NCI-H2227 (cell line): ENCODE measurements at regions not wholly inside any gene's neighbourhood (a gene's known extent, or its start where the extent isn't known, plus 50 kb on each side); places are given as distances from the start of the nearest gene placed in this dataset.

Source experiments
- DNase-seq: peaks from one replicate; lab custom pipeline; 2025; ENCODE audit not compliant: unreplicated experiment; lab: John Stamatoyannopoulos, UW

GRCh38 chr3:59152943-59153342, 103.1 kb upstream of the CFAP20DC start:
- DNase-seq, result no peak

- no peak for DNase-seq
These were observed 100.2 kb upstream of the CFAP20DC start for GRCh38 chr3:59150039-59150438.

- no peak for DNase-seq
These were observed 99.3 kb upstream of the CFAP20DC start for GRCh38 chr3:59149166-59149565.

GRCh38 chr3:59143447-59143846, 93.6 kb upstream of the CFAP20DC start:
- DNase-seq, result no peak

GRCh38 chr3:59142556-59142955, 92.7 kb upstream of the CFAP20DC start:
- no peak for DNase-seq

GRCh38 chr3:59138966-59139365, 89.1 kb upstream of the CFAP20DC start:
- no peak for DNase-seq

GRCh38 chr3:59137415-59137814, 87.6 kb upstream of the CFAP20DC start:
- no peak for DNase-seq

GRCh38 chr3:59136081-59136480, 86.3 kb upstream of the CFAP20DC start:
- DNase-seq, result no peak

- DNase-seq, result no peak
These were observed 85.3 kb upstream of the CFAP20DC start for GRCh38 chr3:59135096-59135495.

GRCh38 chr3:59133311-59133710, 83.5 kb upstream of the CFAP20DC start:
- DNase-seq, result no peak

- DNase-seq, result no peak
These were observed 81.4 kb upstream of the CFAP20DC start for GRCh38 chr3:59131016-59131766.

GRCh38 chr3:59128685-59129084, 78.9 kb upstream of the CFAP20DC start:
- DNase-seq, result no peak

GRCh38 chr3:59127071-59127470, 77.2 kb upstream of the CFAP20DC start:
- no peak for DNase-seq

GRCh38 chr3:59126446-59126845, 76.6 kb upstream of the CFAP20DC start:
- no peak for DNase-seq

GRCh38 chr3:59121346-59122144, 71.7 kb upstream of the CFAP20DC start:
- DNase-seq, result no peak

GRCh38 chr3:59118928-59119327, 69.1 kb upstream of the CFAP20DC start:
- DNase-seq, result no peak

GRCh38 chr3:59117396-59117795, 67.6 kb upstream of the CFAP20DC start:
- no peak for DNase-seq

- DNase-seq, result no peak
These were observed 66.4 kb upstream of the CFAP20DC start for GRCh38 chr3:59116233-59116537.

GRCh38 chr3:59115364-59116232, 65.8 kb upstream of the CFAP20DC start:
- DNase-seq, result no peak

GRCh38 chr3:59107856-59108815, 58.3 kb upstream of the CFAP20DC start:
- DNase-seq, result no peak
